GM21717 (cell line): ENCODE measurements at regions not wholly inside any gene's neighbourhood (a gene's known extent, or its start where the extent isn't known, plus 50 kb on each side); places are given as distances from the start of the nearest gene placed in this dataset.
"Not testable (repeated sequence)": the region's sequence is repeated elsewhere in the genome, so short reads cannot be mapped to it uniquely, and the experiment has no call there.

Experiments used
- ATAC-seq: cut with Tn5 transposase; IDR thresholded peaks from one replicate; pipeline ENCODE4 v1.9.1; 2021; ENCODE audit warnings: mild to moderate bottlenecking, moderate library complexity; ENCODE audit not compliant: unreplicated experiment

GRCh38 chr3:193040836-193041672 lies 123.4 kb upstream of the MB21D2 start:
- ATAC-seq, result no peak

- ATAC-seq, result no peak
Measured at GRCh38 chr3:193046371-193046770, 128.7 kb upstream of the MB21D2 start.

GRCh38 chr3:193047461-193047860 lies 129.8 kb upstream of the MB21D2 start:
- ATAC-seq, result not testable (repeated sequence)

GRCh38 chr3:193048127-193048526 lies 130.5 kb upstream of the MB21D2 start:
- ATAC-seq, result no peak

- no peak for ATAC-seq
Measured at GRCh38 chr3:193049935-193050334, 132.3 kb upstream of the MB21D2 start.

GRCh38 chr3:193051314-193051713 lies 133.7 kb upstream of the MB21D2 start:
- ATAC-seq, result no peak

- ATAC-seq, result no peak
Measured at GRCh38 chr3:193052354-193053045, 134.8 kb upstream of the MB21D2 start.

GRCh38 chr3:193053046-193053435 lies 135.4 kb upstream of the MB21D2 start:
- ATAC-seq, result no peak

- no peak for ATAC-seq
Measured at GRCh38 chr3:193055352-193055751, 137.7 kb upstream of the MB21D2 start.

GRCh38 chr3:193057616-193058015 lies 140.0 kb upstream of the MB21D2 start:
- no peak for ATAC-seq

- no peak for ATAC-seq
Measured at GRCh38 chr3:193060748-193061546, 143.3 kb upstream of the MB21D2 start.

- ATAC-seq, result no peak
Measured at GRCh38 chr3:193068365-193068764, 150.7 kb upstream of the MB21D2 start.

GRCh38 chr3:193069732-193070131 lies 152.1 kb upstream of the MB21D2 start:
- not testable (repeated sequence) for ATAC-seq

- no peak for ATAC-seq
Measured at GRCh38 chr3:193078996-193079753, 161.5 kb upstream of the MB21D2 start.

GRCh38 chr3:193080821-193081365 lies 160.1 kb upstream of the PLAAT1 start:
- ATAC-seq, result no peak

- ATAC-seq, result no peak
Measured at GRCh38 chr3:193085655-193086054, 155.4 kb upstream of the PLAAT1 start.

GRCh38 chr3:193086681-193087080 lies 154.3 kb upstream of the PLAAT1 start:
- no peak for ATAC-seq

- ATAC-seq, result no peak
Measured at GRCh38 chr3:193087336-193087735, 153.7 kb upstream of the PLAAT1 start.

- ATAC-seq, result no peak
Measured at GRCh38 chr3:193095366-193095765, 145.7 kb upstream of the PLAAT1 start.

GRCh38 chr3:193096076-193096475 lies 144.9 kb upstream of the PLAAT1 start:
- no peak for ATAC-seq
